AG09309 (cell line): ENCODE measurements at regions not wholly inside any gene's neighbourhood (a gene's known extent, or its start where the extent isn't known, plus 50 kb on each side); places are given as distances from the start of the nearest gene placed in this dataset.
"Not testable (repeated sequence)": the region's sequence is repeated elsewhere in the genome, so short reads cannot be mapped to it uniquely, and the experiment has no call there.

Experiments used
- DNase-seq: peaks from one replicate; pipeline ENCODE4 v3.0.0-alpha.2; 2010; ENCODE audit warnings: low read depth
- H3K4me3 ChIP-seq: 2 replicates; pipeline ENCODE4 v1.5.1; 2011; ENCODE audit warnings: mild to moderate bottlenecking, low read depth, low read length, moderate library complexity; ENCODE audit not compliant: control insufficient read depth
- CTCF ChIP-seq: IDR thresholded peaks from 2 replicates; pipeline ENCODE4 v1.5.1; 2011; ENCODE audit warnings: mild to moderate bottlenecking, low read depth, low read length, inconsistent platforms; ENCODE audit not compliant: insufficient read depth, control insufficient read depth; ENCODE audit errors: missing control alignments

- no peak for TF ChIP-seq CTCF
Observed at GRCh38 chr5:143524338-143524945, 121.0 kb upstream of the NR3C1 start.

GRCh38 chr5:143521846-143522400 lies 118.4 kb upstream of the NR3C1 start:
- DNase-seq: no peak
- H3K4me3 ChIP-seq: no peak overlapping the region
- no peak for TF ChIP-seq CTCF

More at GRCh38 chr5:143524338-143524945, 121.0 kb upstream of the NR3C1 start:
- DNase-seq: no peak
- no peak overlapping the region for H3K4me3 ChIP-seq

GRCh38 chr5:143521141-143521540 lies 117.7 kb upstream of the NR3C1 start:
- no peak overlapping the region for H3K4me3 ChIP-seq
- no peak for DNase-seq
- no peak for TF ChIP-seq CTCF

- not testable (repeated sequence) for DNase-seq, H3K4me3 ChIP-seq
Observed at GRCh38 chr5:143519215-143519614, 115.7 kb upstream of the NR3C1 start.

- H3K4me3 ChIP-seq, DNase-seq: not testable (repeated sequence)
Observed at GRCh38 chr5:143517824-143518223, 114.3 kb upstream of the NR3C1 start.

- H3K4me3 ChIP-seq: no peak overlapping the region
- no peak for TF ChIP-seq CTCF
- no peak for DNase-seq
Observed at GRCh38 chr5:143516249-143516648, 112.8 kb upstream of the NR3C1 start.

- no peak for DNase-seq
- no peak overlapping the region for H3K4me3 ChIP-seq
- TF ChIP-seq CTCF: no peak
Observed at GRCh38 chr5:143515829-143516228, 112.3 kb upstream of the NR3C1 start.
